GM12865 (cell line): ENCODE measurements at regions not wholly inside any gene's neighbourhood (a gene's known extent, or its start where the extent isn't known, plus 50 kb on each side); places are given as distances from the start of the nearest gene placed in this dataset.

Experiments used
- DNase-seq: peaks from one replicate; pipeline ENCODE4 v3.0.0; 2010; ENCODE audit warnings: low read depth
- H3K4me3 ChIP-seq: 2 replicates; pipeline ENCODE4 v1.5.1; 2011; ENCODE audit warnings: mild to moderate bottlenecking, low read depth, low read length, control low read depth
- CTCF ChIP-seq: IDR thresholded peaks from 2 replicates; pipeline ENCODE4 v1.5.1; 2011; ENCODE audit warnings: low read length, control low read depth, low read depth, inconsistent platforms; ENCODE audit not compliant: insufficient read depth; ENCODE audit errors: missing control alignments

DNA sequence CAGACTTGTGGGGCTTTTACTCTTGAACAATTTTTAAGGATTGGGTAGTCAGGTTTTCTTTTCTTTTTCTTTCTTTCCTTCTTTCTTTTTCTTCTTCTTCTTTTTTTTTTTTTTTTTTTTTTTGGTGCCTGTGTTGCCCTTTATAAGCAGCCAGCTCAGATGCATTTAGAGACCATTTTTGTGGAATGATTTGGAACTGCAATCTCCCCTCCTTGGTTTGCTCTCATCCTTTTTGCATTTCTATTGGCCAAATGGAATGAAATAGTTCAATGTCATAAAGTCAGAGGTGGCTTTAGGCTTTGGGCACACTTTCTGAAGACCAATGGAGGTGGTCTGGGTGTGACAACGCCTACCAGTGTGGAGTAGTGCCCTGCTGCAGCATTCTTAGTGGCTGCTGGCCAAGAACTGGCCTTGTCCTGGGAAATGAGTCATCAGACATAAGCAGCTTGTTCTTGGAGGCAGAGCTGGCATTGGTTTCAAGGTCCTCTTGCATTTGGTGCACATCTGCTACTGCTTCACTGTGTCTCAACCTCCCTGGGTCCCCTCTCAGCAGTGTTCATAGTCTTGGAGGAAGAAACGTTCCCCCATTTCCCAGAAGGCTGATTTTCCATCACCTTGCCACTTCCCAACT is 84.5 kb downstream of the CT47B1 start:
- peak; percentile 0 for DNase-seq

GRCh38 chrX:120790552-120790951 is 85.1 kb downstream of the CT47B1 start:
- no peak for TF ChIP-seq CTCF
- no peak overlapping the region for H3K4me3 ChIP-seq

More for the DNA sequence above, 84.5 kb downstream of the CT47B1 start:
- TF ChIP-seq CTCF = no peak
- H3K4me3 ChIP-seq = no peak overlapping the region

GRCh38 chrX:120790118-120790517 is 85.5 kb downstream of the CT47B1 start:
- H3K4me3 ChIP-seq = no peak overlapping the region
- peak; percentile 66 for DNase-seq

More at GRCh38 chrX:120790552-120790951, 85.1 kb downstream of the CT47B1 start:
- no peak for DNase-seq

DNA sequence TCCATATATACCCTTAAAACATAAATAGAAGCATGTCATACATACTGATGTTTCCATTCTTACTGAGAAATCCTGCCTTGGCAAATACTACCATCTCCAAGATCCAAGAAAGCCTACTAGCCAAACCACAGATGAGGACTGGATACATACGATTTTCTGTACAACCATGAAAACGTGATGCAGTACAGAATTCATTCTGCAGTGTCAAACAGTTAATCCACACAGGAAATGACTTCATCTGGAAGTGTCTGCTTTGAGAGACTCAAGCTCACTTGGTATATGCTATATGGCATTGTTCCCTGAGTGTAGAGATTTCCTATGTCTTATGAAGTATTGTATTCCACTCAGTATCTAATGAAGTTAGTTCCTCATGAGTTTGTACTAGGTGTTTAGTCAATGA is 94.3 kb downstream of the CT47B1 start:
- no peak overlapping the region for H3K4me3 ChIP-seq
- TF ChIP-seq CTCF = no peak
- DNase-seq = no peak

More at GRCh38 chrX:120790118-120790517, 85.5 kb downstream of the CT47B1 start:
- peak; percentile 56 for TF ChIP-seq CTCF

DNA sequence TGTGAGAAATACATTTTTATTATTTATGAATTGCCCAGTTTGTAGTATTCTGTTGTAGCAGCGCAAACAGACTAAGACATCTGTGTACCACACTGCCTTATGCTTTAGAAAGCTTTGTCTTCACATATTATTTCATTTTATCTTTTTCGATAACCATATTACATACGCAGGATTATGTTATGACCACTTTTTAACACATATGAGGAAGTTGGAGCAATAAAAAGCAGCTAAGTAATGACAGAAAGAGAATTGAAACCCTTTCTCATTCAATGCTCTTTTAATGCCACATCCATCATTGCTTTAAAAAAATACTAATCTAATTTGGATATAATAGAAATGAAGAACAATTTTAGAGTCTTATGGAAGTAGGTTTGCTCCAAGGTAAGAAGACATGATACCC is 99.7 kb downstream of the CT47B1 start:
- no peak for DNase-seq
- H3K4me3 ChIP-seq = no peak overlapping the region
- no peak for TF ChIP-seq CTCF

GRCh38 chrX:120774606-120775005 is 101.1 kb downstream of the CT47B1 start:
- no peak overlapping the region for H3K4me3 ChIP-seq
- no peak for TF ChIP-seq CTCF
- no peak for DNase-seq

- no peak for TF ChIP-seq CTCF
- DNase-seq = no peak
- H3K4me3 ChIP-seq = no peak overlapping the region
Observed at GRCh38 chrX:120773801-120774200, 101.9 kb downstream of the CT47B1 start.
